NCI-H510A treated with DMSO at 0.1 percent for 48 hours (cell line): ENCODE measurements at regions not wholly inside any gene's neighbourhood (a gene's known extent, or its start where the extent isn't known, plus 50 kb on each side); places are given as distances from the start of the nearest gene placed in this dataset.
"Not testable (repeated sequence)": the region's sequence is repeated elsewhere in the genome, so short reads cannot be mapped to it uniquely, and the experiment has no call there.

Source experiments
- DNase-seq: peaks from one replicate; lab custom pipeline; 2025; lab: John Stamatoyannopoulos, UW

- DNase-seq: no peak
These were observed 613.4 kb downstream of the MCTP2 start for GRCh38 chr15:94844538-94845389.

GRCh38 chr15:94845390-94845716 lies 614.0 kb downstream of the MCTP2 start:
- DNase-seq: no peak

GRCh38 chr15:94847325-94847724 lies 616.0 kb downstream of the MCTP2 start:
- DNase-seq: no peak

GRCh38 chr15:94848054-94848453 lies 616.7 kb downstream of the MCTP2 start:
- DNase-seq: no peak

- DNase-seq: no peak
These were observed 623.7 kb downstream of the MCTP2 start for GRCh38 chr15:94855018-94855408.

GRCh38 chr15:94855409-94856266 lies 624.3 kb downstream of the MCTP2 start:
- no peak for DNase-seq

- no peak for DNase-seq
These were observed 625.0 kb downstream of the MCTP2 start for GRCh38 chr15:94856267-94856854.

- no peak for DNase-seq
These were observed 626.1 kb downstream of the MCTP2 start for GRCh38 chr15:94857466-94857865.

- no peak for DNase-seq
These were observed 626.6 kb downstream of the MCTP2 start for GRCh38 chr15:94858011-94858410.

GRCh38 chr15:94858449-94858848 lies 627.1 kb downstream of the MCTP2 start:
- no peak for DNase-seq

GRCh38 chr15:94858920-94859319 lies 627.6 kb downstream of the MCTP2 start:
- no peak for DNase-seq

- DNase-seq: no peak
These were observed 633.2 kb downstream of the MCTP2 start for GRCh38 chr15:94864600-94864999.

- DNase-seq: not testable (repeated sequence)
These were observed 636.9 kb downstream of the MCTP2 start for GRCh38 chr15:94868265-94868664.

- DNase-seq: no peak
These were observed 644.2 kb downstream of the MCTP2 start for GRCh38 chr15:94875550-94875949.

GRCh38 chr15:94877833-94878232 lies 646.5 kb downstream of the MCTP2 start:
- no peak for DNase-seq

GRCh38 chr15:94882071-94882712 lies 650.8 kb downstream of the MCTP2 start:
- DNase-seq: no peak

GRCh38 chr15:94887391-94887790 lies 656.0 kb downstream of the MCTP2 start:
- no peak for DNase-seq

GRCh38 chr15:94889153-94889552 lies 657.8 kb downstream of the MCTP2 start:
- no peak for DNase-seq

- DNase-seq: no peak
These were observed 661.7 kb downstream of the MCTP2 start for GRCh38 chr15:94893091-94893490.

GRCh38 chr15:94894056-94894455 lies 662.7 kb downstream of the MCTP2 start:
- no peak for DNase-seq

- no peak for DNase-seq
These were observed 678.1 kb downstream of the MCTP2 start for GRCh38 chr15:94909510-94909909.

GRCh38 chr15:94910166-94910565 lies 678.8 kb downstream of the MCTP2 start:
- DNase-seq: no peak
